GM18511 (cell line): ENCODE measurements at regions not wholly inside any gene's neighbourhood (a gene's known extent, or its start where the extent isn't known, plus 50 kb on each side); places are given as distances from the start of the nearest gene placed in this dataset.

Experiments used
- ATAC-seq: cut with Tn5 transposase; IDR thresholded peaks from one replicate; pipeline ENCODE4 v1.9.1; 2021; ENCODE audit warnings: mild to moderate bottlenecking, moderate library complexity; ENCODE audit not compliant: unreplicated experiment

- ATAC-seq, result no peak
These were observed 219.8 kb downstream of the ETS1 start for GRCh38 chr11:128367573-128367972.

DNA sequence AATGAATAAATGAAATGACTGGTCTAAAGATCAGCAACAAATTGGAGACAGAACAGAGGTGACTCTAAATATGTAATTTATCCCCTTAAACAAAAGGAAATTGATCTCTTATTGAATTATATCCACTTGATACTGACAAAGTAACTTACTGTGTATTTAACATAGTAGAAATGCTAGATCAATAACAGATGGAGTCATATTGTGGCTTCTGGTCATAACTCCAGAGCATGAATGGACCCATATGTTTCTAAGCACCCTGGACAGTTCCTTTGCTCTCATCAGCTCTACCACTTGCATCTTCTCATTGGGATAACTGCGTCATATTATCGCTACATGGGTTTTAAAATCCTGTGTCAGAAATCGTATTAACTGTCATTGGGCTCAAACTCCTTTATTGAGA, 222.3 kb downstream of the ETS1 start:
- no peak for ATAC-seq

DNA sequence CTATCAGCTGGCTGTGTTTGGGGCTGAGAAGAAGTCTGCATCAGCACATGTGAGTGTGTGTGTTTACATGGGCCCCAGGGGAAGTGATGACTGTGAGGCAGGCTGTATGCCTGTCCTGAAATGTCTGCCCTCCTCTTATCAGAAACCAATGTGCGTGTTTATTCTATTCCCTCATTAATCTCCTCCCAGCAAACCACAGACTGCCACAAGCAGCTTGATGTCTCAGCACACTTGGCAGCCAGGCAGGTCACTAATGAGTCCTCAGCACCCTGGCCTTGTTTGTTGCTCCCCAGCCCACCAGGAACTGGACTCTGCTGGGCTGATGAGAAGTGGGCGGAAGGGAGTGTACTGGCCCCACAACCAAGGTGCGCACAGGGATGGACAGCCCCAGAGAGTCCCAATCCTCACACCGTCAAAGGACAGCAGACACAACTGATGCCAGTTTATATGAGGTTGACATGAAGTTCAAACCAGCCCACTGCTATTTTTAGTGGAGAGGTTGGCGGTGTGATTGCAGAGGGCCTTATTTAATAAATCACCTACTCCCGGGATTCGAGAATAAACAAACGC, 225.8 kb downstream of the ETS1 start:
- ATAC-seq, result no peak

- no peak for ATAC-seq
These were observed 227.8 kb downstream of the ETS1 start for GRCh38 chr11:128359515-128359914.

DNA sequence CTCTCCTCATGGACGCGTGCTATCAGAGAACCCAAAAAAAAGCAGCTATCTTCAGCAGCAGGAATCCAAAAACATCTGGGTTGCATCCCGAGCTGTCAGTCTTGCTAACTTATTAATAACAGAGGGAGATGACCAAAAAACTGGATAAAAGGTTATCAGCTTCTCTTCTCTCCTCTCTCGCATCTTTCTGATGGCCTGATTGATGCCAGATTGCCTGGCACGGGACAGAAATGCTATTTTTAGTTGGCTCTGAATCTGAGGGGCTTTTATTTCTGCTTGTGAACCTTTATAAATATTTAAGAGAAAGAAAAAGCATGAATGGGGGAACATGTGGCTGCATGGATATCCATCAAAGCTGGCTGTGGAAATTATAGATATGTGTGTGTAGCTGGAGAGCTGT, 230.3 kb downstream of the ETS1 start:
- ATAC-seq, result no peak

GRCh38 chr11:128355558-128355957, 231.8 kb downstream of the ETS1 start:
- ATAC-seq, result no peak

- ATAC-seq, result no peak
These were observed 232.9 kb downstream of the ETS1 start for GRCh38 chr11:128354476-128354875.

DNA sequence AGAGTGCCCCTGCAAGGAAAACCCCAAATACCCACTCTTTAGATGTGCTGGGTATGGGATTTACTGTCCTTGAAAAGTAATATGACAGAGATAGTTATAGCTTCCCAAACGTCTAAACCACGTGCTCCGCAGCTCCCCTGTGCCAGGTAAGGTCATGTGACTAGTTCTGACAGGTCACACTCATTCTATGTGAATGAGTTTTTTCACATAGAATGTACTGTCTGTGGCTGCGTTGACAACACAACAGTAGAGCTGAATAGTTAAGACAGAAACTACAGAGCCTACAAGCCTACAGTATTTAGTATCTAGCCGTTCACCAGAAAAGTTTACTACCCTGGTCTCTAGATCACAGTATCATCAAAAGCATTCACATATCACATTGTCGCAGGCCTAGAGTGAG, 236.2 kb downstream of the ETS1 start:
- no peak for ATAC-seq

GRCh38 chr11:128349650-128350299, 237.6 kb downstream of the ETS1 start:
- no peak for ATAC-seq

DNA sequence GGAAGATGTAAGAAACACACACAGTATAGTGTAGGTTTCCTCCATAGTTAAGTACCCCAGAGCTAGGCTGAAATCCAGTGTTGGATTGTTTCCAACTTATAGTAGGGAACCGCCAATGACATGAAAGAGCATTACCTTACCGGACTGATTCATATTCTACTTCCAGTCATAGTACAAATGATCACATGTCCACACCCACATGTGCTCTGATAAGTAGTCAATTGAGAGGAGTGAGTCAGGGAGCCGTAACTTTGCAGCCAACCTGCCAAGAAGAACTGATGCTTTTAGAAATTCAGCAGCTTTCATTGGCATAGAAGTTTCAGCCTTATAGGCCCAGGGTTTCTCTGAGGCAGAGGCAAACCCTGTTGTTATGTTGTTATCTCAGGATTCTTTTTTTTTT, 240.6 kb downstream of the ETS1 start:
- ATAC-seq, result no peak

DNA sequence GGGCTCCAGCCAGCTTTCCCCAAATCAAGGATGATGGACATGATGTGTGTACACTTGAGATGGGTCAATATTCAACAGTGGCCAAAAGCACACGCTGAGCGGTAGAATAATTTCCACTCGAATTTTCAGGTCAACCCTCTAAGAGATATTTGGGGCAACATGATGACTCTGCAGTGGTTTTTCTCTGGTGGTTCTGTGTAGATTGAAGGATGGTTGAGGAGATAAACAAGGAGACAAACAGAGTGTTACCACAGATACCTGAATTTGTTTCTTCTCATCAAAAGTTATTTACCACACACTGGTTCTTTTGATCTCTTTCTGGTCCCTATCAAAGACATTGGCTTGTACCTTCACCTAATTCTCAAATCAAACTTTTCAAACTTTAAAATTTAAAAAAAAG, 242.0 kb downstream of the ETS1 start:
- no peak for ATAC-seq

GRCh38 chr11:128343870-128344269, 243.5 kb downstream of the ETS1 start:
- no peak for ATAC-seq

DNA sequence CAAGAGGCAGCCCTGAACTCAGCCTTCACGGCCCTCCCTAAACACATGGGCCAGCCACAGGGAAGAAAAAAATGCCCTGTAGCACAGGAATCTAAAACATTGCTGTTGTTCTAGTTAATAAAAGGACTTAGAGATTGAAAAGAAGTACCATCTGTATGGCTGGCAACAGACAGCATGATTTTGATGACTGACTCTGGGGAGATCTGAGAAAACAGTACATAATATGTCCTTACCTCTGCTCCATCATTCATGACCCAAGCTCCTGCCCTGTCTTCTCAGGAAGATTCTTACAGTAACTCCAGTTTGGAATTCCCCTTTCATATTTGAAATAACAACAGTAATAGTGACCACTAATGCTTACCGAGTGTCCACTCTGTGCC, 244.2 kb downstream of the ETS1 start:
- peak; percentile 36 for ATAC-seq

DNA sequence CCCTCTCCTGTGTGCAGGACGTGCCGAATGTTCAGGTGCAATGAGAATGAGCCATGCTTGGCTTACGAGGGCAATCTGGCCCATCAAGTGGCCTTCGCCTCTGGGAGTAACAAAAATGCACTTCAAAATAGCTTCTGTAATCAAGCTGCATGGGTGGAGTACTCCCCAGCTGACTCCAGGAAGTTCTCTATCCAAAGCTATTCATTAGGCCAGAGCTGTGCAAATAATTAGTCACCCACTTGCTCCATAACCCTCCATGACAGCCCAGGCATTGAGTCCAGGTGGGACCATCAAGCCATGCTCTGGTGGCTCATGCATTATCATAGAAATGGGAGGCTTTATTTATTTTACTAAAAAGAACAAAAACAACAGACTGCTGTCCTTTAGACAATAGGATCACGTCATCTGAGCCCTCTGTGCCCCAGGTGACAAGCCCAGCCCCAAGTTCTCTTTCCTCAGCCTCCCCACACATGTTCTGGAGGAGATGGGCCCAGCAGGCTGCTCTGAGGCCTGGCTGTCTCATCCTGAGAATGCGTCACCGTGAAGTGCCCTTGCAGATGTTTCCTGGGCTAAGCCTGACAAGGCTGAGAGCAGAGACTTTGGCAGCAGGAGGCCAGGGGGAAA, 244.7 kb downstream of the ETS1 start:
- peak; percentile 95 for ATAC-seq

DNA sequence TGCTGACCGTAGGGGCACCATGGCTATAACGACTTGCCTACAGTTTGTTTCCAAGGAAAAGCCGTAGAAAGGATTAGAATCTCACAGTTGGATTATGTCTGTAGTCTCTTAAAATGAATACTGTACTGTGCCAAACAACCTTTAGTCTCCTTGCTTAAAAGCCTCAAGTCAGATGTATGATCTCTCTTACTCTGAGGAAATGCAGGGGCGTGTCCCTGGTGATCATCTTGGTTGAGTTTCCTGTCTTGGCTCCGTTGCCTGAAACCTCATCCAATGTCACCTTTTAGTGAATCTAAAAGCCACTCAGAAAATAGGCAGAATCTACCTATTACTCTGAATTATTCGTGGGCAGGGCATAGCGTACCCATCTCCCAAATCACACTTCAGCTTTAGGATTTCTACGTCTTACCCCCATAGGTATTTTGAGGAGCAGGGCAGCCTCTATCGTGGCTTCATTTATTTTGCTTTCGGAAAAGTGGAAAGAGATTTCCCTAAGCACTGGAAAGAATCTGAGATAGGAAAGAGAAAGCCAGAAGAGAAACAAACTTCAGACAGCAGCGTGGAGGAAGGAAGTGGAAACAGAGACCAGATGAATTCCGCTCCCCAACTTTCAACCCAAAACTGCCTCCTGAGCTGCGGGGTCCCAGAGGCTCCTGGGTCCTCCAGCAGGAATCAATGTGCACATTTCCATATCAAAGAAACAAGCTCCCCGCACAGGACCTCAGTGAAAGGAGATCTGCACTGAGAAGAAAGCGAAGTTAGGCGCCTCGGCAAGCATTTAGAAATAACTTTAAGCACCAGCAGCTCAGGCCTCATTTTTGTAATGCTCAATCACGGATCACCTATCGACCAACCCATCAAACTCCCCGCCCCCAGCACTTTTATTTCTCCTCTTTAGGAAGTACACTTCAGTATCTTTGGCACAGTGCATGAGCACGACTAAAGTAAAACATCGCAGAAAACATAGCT, 245.8 kb downstream of the ETS1 start:
- ATAC-seq, result no peak

DNA sequence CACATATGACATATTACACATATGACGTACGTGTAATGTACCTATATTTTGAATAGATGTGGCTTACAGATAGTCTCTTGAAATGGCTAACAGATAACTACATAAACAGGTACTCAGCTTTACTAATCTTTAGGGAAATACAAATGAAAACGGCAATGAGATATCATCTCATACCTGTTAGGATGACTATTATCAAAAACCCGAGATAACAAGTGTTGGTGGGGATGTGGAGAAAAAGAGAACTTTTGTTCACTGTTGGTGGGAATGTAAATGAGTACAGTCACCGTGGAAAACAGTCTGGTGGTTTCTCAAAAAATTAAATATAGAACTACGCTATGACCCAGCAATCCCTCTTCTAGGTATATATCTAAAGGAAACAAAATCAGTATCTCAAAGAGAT, 247.6 kb downstream of the ETS1 start:
- no peak for ATAC-seq

- no peak for ATAC-seq
These were observed 248.5 kb downstream of the ETS1 start for GRCh38 chr11:128338811-128339210.

DNA sequence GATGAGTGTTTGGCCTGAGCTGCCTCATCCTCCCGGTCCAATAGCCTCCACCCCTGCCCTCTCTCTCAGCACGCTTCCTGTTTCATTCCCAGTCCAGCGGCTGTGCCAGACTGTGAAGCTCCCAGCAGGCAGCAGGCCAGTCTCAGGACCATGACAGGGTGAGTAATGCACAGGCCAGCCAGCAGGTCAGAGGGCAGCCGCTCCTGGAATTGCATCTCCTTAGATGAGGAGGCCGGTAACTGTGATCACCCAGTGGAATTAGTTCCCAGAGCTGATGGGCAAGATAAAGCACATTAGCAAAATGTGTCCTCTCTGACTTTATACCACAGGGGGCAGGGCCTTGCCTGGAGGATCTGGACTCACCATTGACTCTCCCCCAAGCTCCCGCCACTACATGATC, 251.2 kb downstream of the ETS1 start:
- no peak for ATAC-seq

GRCh38 chr11:128335729-128336128, 251.6 kb downstream of the ETS1 start:
- ATAC-seq, result no peak

DNA sequence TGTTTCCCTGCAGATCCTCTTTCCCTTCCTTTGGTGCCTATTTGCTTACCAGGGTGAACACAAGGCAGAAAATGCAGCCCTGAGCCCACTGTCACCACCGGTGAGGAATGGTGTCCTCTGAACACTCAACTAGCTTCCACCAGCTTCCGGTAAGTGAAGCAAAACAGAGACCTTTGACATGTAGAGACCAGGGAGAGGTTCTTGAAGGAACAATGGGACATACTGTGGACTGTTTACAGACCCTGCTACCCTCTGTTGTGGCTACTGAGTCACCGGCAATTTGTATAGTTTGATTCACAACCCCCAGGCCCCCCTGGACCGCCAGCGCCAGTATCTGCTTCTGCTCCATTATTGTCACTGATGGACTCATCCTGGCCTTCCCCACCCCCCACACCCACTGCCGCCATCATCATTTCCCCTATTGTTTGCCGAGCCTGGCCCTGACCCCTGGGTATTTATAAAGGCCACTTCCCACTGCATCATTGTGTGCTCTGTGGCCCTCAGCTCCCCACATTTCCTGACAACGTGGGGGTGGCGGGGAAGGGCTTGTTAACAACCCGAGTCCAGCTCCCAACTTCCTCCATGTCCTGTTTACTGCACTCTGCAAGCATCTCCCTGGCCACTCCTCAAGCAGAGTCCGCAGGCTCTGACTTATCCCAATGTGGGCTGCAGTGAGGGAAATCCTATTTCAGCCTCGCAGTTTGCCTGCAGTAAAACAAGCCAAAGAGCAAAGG, 252.9 kb downstream of the ETS1 start:
- no peak for ATAC-seq

DNA sequence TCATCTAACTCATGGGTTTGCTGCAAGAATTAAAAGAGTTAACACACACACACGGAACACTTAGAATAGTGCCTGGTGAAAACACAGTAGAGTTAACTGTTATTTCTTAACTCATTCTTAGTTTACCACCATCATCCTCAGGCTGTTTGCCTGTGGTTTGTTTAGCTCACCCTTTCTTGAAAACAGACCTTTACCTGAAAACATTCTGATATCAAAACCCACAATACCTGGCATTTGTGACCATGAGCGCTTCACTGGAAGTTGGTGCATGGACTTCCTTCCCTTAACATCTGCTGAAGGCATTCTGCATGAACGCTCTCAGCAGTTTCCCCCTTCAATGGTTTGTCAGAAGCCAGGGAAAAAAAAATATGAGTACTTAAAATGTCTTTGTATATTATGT, 256.0 kb downstream of the ETS1 start:
- no peak for ATAC-seq
